Endothelial cell of umbilical vein (primary cell): ENCODE measurements at regions not wholly inside any gene's neighbourhood (a gene's known extent, or its start where the extent isn't known, plus 50 kb on each side); places are given as distances from the start of the nearest gene placed in this dataset.

ENCODE experiments used
- BruUV-seq: library from RNA; stranded (reverse); fragments of 400-500 nt; replicated peaks from 2 replicates; lab custom pipeline; 2021; lab: Mats Ljungman, UMichigan
- CTCF ChIA-PET: fragments of 300-600, 350-600 bp; sonication (Branson Sonifier 250); formaldehyde crosslinking; loops from one replicate; lab custom pipeline; 2021; ENCODE audit warnings: antibody characterized with exemption, inconsistent platforms; lab: Charles Lee
- POLR2A ChIA-PET: fragments of 300-600, 350-600 bp; sonication (Branson Sonifier 250); formaldehyde crosslinking; loops from one replicate; lab custom pipeline; 2021; ENCODE audit warnings: antibody characterized with exemption, inconsistent platforms; lab: Charles Lee
- DNase-seq: peaks from one replicate; pipeline ENCODE4 v3.0.0-alpha.2; 2011; ENCODE audit warnings: low read depth, low spot score
- FAIRE-seq: peaks from 2 replicates; lab custom pipeline; 2011; peaks lifted over from hg19 to GRCh38; lab: Jason Lieb, UNC
- H2AFZ ChIP-seq: 2 replicates; pipeline ENCODE4 v1.6.0; 2012; ENCODE audit warnings: low read depth, low read length, control low read depth, inconsistent platforms
- H3K27ac ChIP-seq: 2 replicates; pipeline ENCODE4 v1.5.1; 2011; ENCODE audit warnings: low read depth, mild to moderate bottlenecking, control low read depth, low read length, moderate library complexity; ENCODE audit not compliant: insufficient read depth
- H3K27me3 ChIP-seq, 2 experiments: 2 replicates each; pipeline versions ENCODE4 v1.6.0 to v1.6.1; 2011; ENCODE audit warnings: low read length in 2 of 2, mixed read lengths in 1 of 2; ENCODE audit not compliant: control insufficient read depth in 2 of 2, insufficient read depth in 2 of 2
- H3K36me3 ChIP-seq, 2 experiments: 2 replicates in 1 of 2; 3 replicates in 1 of 2; pipeline ENCODE4 v1.5.1; 2011; ENCODE audit warnings: low read length in 2 of 2, mild to moderate bottlenecking in 1 of 2, moderate library complexity in 1 of 2; ENCODE audit not compliant: control insufficient read depth in 2 of 2, insufficient read depth in 2 of 2; ENCODE audit errors: extremely low read depth in 1 of 2
- H3K4me1 ChIP-seq: 3 replicates; pipeline ENCODE4 v1.5.1; 2011; ENCODE audit warnings: mild to moderate bottlenecking, low read length; ENCODE audit not compliant: control insufficient read depth, insufficient read depth; ENCODE audit errors: extremely low read depth
- H3K4me2 ChIP-seq: 2 replicates; pipeline ENCODE4 v1.6.1; 2011; ENCODE audit warnings: low read length, control low read depth, mixed read lengths; ENCODE audit not compliant: insufficient read depth
- H3K4me3 ChIP-seq, 3 experiments: fragments of 200-600 bp in 1 of 3; sonication (generic), shearing (Covaris generic) in 1 of 3; replicated peaks in 1 of 3; 2 replicates each; pipeline ENCODE4 v1.5.1; 2011 to 2016; ENCODE audit warnings: control low read depth in 3 of 3, low read length in 3 of 3, mild to moderate bottlenecking in 2 of 3, inconsistent platforms in 1 of 3, low read depth in 1 of 3, moderate library complexity in 1 of 3; ENCODE audit not compliant: insufficient read depth in 1 of 3
- H3K79me2 ChIP-seq: 2 replicates; pipeline ENCODE4 v1.6.0; 2012; ENCODE audit warnings: low read length, inconsistent platforms; ENCODE audit not compliant: control insufficient read depth, insufficient read depth
- H3K9ac ChIP-seq: replicated peaks from 2 replicates; pipeline ENCODE3; 2011; ENCODE audit warnings: low read length, control low read depth; ENCODE audit not compliant: insufficient read depth; ENCODE audit errors: extremely low read depth
- H3K9me1 ChIP-seq: replicated peaks from 3 replicates; pipeline ENCODE4 v1.6.0; 2011; ENCODE audit warnings: mild to moderate bottlenecking, low read length; ENCODE audit not compliant: control insufficient read depth, insufficient read depth; ENCODE audit errors: extremely low read depth
- H3K9me3 ChIP-seq: replicated peaks from 2 replicates; pipeline ENCODE4 v1.5.1; 2012; ENCODE audit warnings: low read length, inconsistent platforms; ENCODE audit not compliant: control insufficient read depth, insufficient read depth
- H4K20me1 ChIP-seq: replicated peaks from 2 replicates; pipeline ENCODE3; 2011; ENCODE audit warnings: mild to moderate bottlenecking, low read length; ENCODE audit not compliant: control insufficient read depth, insufficient read depth; ENCODE audit errors: extremely low read depth
- EZH2 ChIP-seq: IDR thresholded peaks from 2 replicates; pipeline ENCODE4 v1.6.1; 2012; ENCODE audit warnings: borderline replicate concordance, low read depth, mild to moderate bottlenecking, moderate library complexity, low read length, inconsistent platforms; ENCODE audit not compliant: severe bottlenecking
- FOS ChIP-seq: IDR thresholded peaks from 2 replicates; pipeline ENCODE4 v1.6.1; 2011; ENCODE audit warnings: mild to moderate bottlenecking, low read length, moderate library complexity, borderline replicate concordance; ENCODE audit not compliant: insufficient read depth
- GATA2 ChIP-seq: IDR thresholded peaks from 2 replicates; pipeline ENCODE4 v1.7.0; 2011; ENCODE audit warnings: low read depth, mild to moderate bottlenecking, moderate library complexity, mixed read lengths, low read length; ENCODE audit not compliant: insufficient read length, insufficient read depth
- JUN ChIP-seq: IDR thresholded peaks from 2 replicates; pipeline ENCODE4 v1.6.1; 2011; ENCODE audit warnings: borderline replicate concordance, low read depth; ENCODE audit not compliant: insufficient read length, insufficient read depth
- MYC ChIP-seq: IDR thresholded peaks from one replicate; pipeline ENCODE4 v1.6.1; 2011; ENCODE audit warnings: mild to moderate bottlenecking, low read depth, low read length
- POLR2A ChIP-seq: IDR thresholded peaks from 2 replicates; pipeline ENCODE4 v1.6.1; 2012; ENCODE audit warnings: low read depth, mild to moderate bottlenecking, control low read depth, low read length
- POLR2AphosphoS5 ChIP-seq: IDR thresholded peaks from 2 replicates; pipeline ENCODE4 v1.6.1; 2012; ENCODE audit warnings: low read depth, mild to moderate bottlenecking, control low read depth, low read length, moderate library complexity; ENCODE audit not compliant: insufficient read depth
- dilution Hi-C: fragments of 300-500 bp; cut with MboI; formaldehyde crosslinking; loops from one replicate; pipeline ENCODE4 v1.15.0; 2019; ENCODE audit warnings: low sequenced_read_pairs; ENCODE audit not compliant: extremely low pct_ligation_motif_present
- intact Hi-C: fragments of 100-400 bp; cut with micrococcal nuclease; formaldehyde crosslinking; loops from one replicate; pipeline ENCODE4 v1.10.0; 2022
- TF ChIP-seq, protein P1 (sequence below), 2 donors: IDR thresholded peaks; 1 replicate in 1 of 2; 2 replicates in 1 of 2; pipeline ENCODE4 v1.5.1; 2011; ENCODE audit warnings: low read length in 2 of 2, mild to moderate bottlenecking in 2 of 2, moderate library complexity in 2 of 2, control low read depth in 1 of 2, inconsistent platforms in 1 of 2, low read depth in 1 of 2; ENCODE audit not compliant: insufficient read depth in 1 of 2; ENCODE audit errors: extremely low read depth in 1 of 2
- TF ChIP-seq, protein P2 (sequence below): IDR thresholded peaks from 2 replicates; pipeline ENCODE4 v1.6.1; 2011; ENCODE audit not compliant: insufficient read depth, insufficient read length

DNA sequence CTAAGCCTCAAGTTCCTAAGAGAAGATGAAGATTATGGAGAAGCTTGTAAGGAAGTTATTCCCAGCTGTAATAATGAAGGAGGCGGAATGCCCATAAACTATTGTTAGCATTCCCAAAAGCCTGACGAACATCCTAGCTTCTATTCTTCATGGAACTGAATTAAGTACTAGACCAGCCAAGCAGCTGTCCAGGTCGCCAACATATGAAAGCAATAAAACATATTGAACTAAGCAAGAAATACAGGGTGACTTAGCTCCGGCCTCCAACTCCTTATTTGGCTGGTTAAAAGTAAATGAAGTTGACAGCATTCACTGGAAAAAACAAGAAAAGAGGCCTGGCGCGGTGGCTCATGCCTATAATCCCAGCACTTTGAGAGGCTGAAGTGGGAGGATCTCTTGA lies 174.0 kb upstream of the TPM1 start:
- no peak for FAIRE-seq
- Histone ChIP-seq H3K4me3 (no peak overlapping the region), H4K20me1 (no peaks in the 10 kb centered on the region), H3K27me3 (no peaks in the 10 kb centered on the region), H3K36me3 (no peaks in the 10 kb centered on the region), H3K4me2 (no peak overlapping the region), H3K9me3 (no peaks in the 10 kb centered on the region), H2AFZ (no peak overlapping the region), H3K9ac (no peak overlapping the region), H3K79me2 (no peaks in the 10 kb centered on the region), H3K27ac (no peak overlapping the region), H3K4me1 (no peaks in the 10 kb centered on the region), H3K9me1 (no peaks in the 10 kb centered on the region)
- ChIA-PET CTCF (interaction anchor here (1.1 to 1.4 kb wide), 3 partner anchors 16 to 22 kb away, joined by 3 to 4 read pairs (median 3); no protein-coding TSS in a partner anchor), POLR2A (no interaction called here)
- no peak for TF ChIP-seq POLR2A
- TF ChIP-seq MYC: no peak
- TF ChIP-seq, protein P1, sequence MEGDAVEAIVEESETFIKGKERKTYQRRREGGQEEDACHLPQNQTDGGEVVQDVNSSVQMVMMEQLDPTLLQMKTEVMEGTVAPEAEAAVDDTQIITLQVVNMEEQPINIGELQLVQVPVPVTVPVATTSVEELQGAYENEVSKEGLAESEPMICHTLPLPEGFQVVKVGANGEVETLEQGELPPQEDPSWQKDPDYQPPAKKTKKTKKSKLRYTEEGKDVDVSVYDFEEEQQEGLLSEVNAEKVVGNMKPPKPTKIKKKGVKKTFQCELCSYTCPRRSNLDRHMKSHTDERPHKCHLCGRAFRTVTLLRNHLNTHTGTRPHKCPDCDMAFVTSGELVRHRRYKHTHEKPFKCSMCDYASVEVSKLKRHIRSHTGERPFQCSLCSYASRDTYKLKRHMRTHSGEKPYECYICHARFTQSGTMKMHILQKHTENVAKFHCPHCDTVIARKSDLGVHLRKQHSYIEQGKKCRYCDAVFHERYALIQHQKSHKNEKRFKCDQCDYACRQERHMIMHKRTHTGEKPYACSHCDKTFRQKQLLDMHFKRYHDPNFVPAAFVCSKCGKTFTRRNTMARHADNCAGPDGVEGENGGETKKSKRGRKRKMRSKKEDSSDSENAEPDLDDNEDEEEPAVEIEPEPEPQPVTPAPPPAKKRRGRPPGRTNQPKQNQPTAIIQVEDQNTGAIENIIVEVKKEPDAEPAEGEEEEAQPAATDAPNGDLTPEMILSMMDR (IDR thresholded peaks at IDR 0.05; ENCODE audit: extremely low read depth in 1 of 2, insufficient read depth in 1 of 2, low read depth in 1 of 2, low read length in 2 of 2): no peak
- TF ChIP-seq, protein P2, sequence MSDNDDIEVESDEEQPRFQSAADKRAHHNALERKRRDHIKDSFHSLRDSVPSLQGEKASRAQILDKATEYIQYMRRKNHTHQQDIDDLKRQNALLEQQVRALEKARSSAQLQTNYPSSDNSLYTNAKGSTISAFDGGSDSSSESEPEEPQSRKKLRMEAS: no peak
- DNase-seq: no peak
- no TSS peak for BruUV-seq
- intact Hi-C loops: no loop called here
- dilution Hi-C loops: no loop called here

DNA sequence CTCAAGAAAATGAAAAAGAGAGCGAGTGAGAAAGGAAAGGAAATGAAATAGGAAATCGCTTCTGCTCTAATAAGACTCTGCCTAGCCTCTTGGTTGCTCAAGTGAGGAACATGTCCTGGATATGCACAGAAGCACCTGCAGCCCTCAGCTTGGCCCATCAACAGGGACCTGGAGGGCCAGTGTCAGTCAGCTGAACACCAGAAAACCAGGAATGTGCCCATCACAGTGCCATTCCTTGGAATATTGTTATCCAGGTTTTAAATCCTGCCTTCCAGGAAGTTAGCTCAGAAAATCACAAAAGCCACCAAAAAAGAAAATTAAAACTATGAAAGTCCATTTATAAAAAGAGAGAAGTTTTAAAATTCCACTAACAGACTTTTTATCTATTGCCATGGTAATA lies 173.4 kb upstream of the TPM1 start:
- Histone ChIP-seq H4K20me1 (no peaks in the 10 kb centered on the region), H3K36me3 (no peaks in the 10 kb centered on the region), H3K4me2 (no peak overlapping the region), H3K9ac (no peak overlapping the region), H3K4me1 (no peaks in the 10 kb centered on the region), H3K27me3 (no peaks in the 10 kb centered on the region), H3K4me3 (no peak overlapping the region), H2AFZ (no peak overlapping the region), H3K9me3 (no peaks in the 10 kb centered on the region), H3K79me2 (no peaks in the 10 kb centered on the region), H3K9me1 (no peaks in the 10 kb centered on the region), H3K27ac (no peak overlapping the region)
- dilution Hi-C loops (no loop called here), intact Hi-C loops (no loop called here)
- DNase-seq (no peak), FAIRE-seq (no peak)
- ChIA-PET POLR2A (no interaction called here), CTCF (interaction anchor here (1.1 to 1.4 kb wide), 3 partner anchors 16 to 21 kb away, joined by 3 to 4 read pairs (median 3); no protein-coding TSS in a partner anchor)
- TF ChIP-seq POLR2A (no peak), MYC (no peak), GATA2 (no peak), JUN (no peak), POLR2AphosphoS5 (no peak), EZH2 (no peak), FOS (no peak)
- TF ChIP-seq, protein P2: no peak
- TF ChIP-seq, protein P1 (IDR thresholded peaks at IDR 0.05; ENCODE audit: extremely low read depth in 1 of 2, insufficient read depth in 1 of 2, low read depth in 1 of 2, low read length in 2 of 2): no peak
- no TSS peak for BruUV-seq
